H9 (cell line): ENCODE measurements at regions not wholly inside any gene's neighbourhood (a gene's known extent, or its start where the extent isn't known, plus 50 kb on each side); places are given as distances from the start of the nearest gene placed in this dataset.
A peak's percentile ranks its signal among the peaks of the same experiment; 100 is the strongest.
"Not testable (repeated sequence)": the region's sequence is repeated elsewhere in the genome, so short reads cannot be mapped to it uniquely, and the experiment has no call there.

Source experiments
- DNase-seq: peaks from one replicate; pipeline ENCODE4 v3.0.0-alpha.2; 2017
- H2AFZ ChIP-seq: one replicate; pipeline ENCODE4 v1.6.1; 2013; ENCODE audit warnings: mild to moderate bottlenecking, low read length, control low read depth, moderate library complexity
- H2AK5ac ChIP-seq: 2 replicates; pipeline ENCODE4 v1.6.1; 2013; ENCODE audit warnings: low read length, control low read depth, mixed read lengths; ENCODE audit not compliant: insufficient read length
- H2BK120ac ChIP-seq: one replicate; pipeline ENCODE4 v1.6.1; 2013; ENCODE audit warnings: low read depth, mild to moderate bottlenecking, low read length, control low read depth, inconsistent platforms; ENCODE audit not compliant: poor library complexity, severe bottlenecking
- H2BK12ac ChIP-seq: 2 replicates; pipeline ENCODE4 v1.6.1; 2013; ENCODE audit warnings: low read length, control low read depth, mixed read lengths, low read depth; ENCODE audit not compliant: insufficient read length
- H2BK15ac ChIP-seq: 2 replicates; pipeline ENCODE4 v1.6.1; 2013; ENCODE audit warnings: low read depth, low read length, control low read depth
- H2BK20ac ChIP-seq: one replicate; pipeline ENCODE4 v1.6.1; 2013; ENCODE audit warnings: low read depth, mild to moderate bottlenecking, low read length, control low read depth, inconsistent platforms; ENCODE audit not compliant: poor library complexity, severe bottlenecking
- H2BK5ac ChIP-seq: 2 replicates; pipeline ENCODE4 v1.6.1; 2013; ENCODE audit warnings: low read length, control low read depth, mixed read lengths; ENCODE audit not compliant: insufficient read length
- H3K14ac ChIP-seq: 2 replicates; pipeline ENCODE4 v1.6.1; 2013; ENCODE audit warnings: low read length, control low read depth; ENCODE audit not compliant: insufficient read depth
- H3K18ac ChIP-seq: 2 replicates; pipeline ENCODE4 v1.6.1; 2013; ENCODE audit warnings: low read depth, mild to moderate bottlenecking, mixed read lengths, low read length, control low read depth; ENCODE audit not compliant: insufficient read length
- H3K23ac ChIP-seq: 2 replicates; pipeline ENCODE4 v1.6.1; 2013; ENCODE audit warnings: low read length, control low read depth, mixed read lengths, low read depth; ENCODE audit not compliant: insufficient read length
- H3K23me2 ChIP-seq: 2 replicates; pipeline ENCODE4 v1.6.1; 2013; ENCODE audit warnings: low read depth, mild to moderate bottlenecking, mixed read lengths, low read length, control low read depth; ENCODE audit not compliant: insufficient read length, poor library complexity, severe bottlenecking
- H3K27ac ChIP-seq: 2 replicates; pipeline ENCODE4 v1.5.1; 2013; ENCODE audit warnings: low read length, control low read depth, mixed read lengths, low read depth; ENCODE audit not compliant: insufficient read length
- H3K27me3 ChIP-seq: 2 replicates; pipeline ENCODE4 v1.6.1; 2013; ENCODE audit warnings: low read length, control low read depth, inconsistent platforms; ENCODE audit not compliant: insufficient read depth
- H3K4ac ChIP-seq: 2 replicates; pipeline ENCODE4 v1.6.1; 2013; ENCODE audit warnings: low read depth, mild to moderate bottlenecking, control low read depth, inconsistent platforms, low read length, moderate library complexity
- H3K4me1 ChIP-seq: 2 replicates; pipeline ENCODE4 v1.6.1; 2013; ENCODE audit warnings: low read length, control low read depth, inconsistent platforms; ENCODE audit not compliant: insufficient read depth
- H3K4me2 ChIP-seq: 2 replicates; pipeline ENCODE4 v1.6.1; 2013; ENCODE audit warnings: low read length, control low read depth, mixed read lengths; ENCODE audit not compliant: insufficient read length, insufficient read depth
- H3K56ac ChIP-seq: 2 replicates; pipeline ENCODE4 v1.6.1; 2013; ENCODE audit warnings: low read depth, mild to moderate bottlenecking, mixed read lengths, low read length, control low read depth; ENCODE audit not compliant: insufficient read length
- H3K79me1 ChIP-seq: 2 replicates; pipeline ENCODE4 v1.6.1; 2013; ENCODE audit warnings: low read depth, mild to moderate bottlenecking, moderate library complexity, low read length, control low read depth, inconsistent platforms; ENCODE audit not compliant: insufficient read depth, poor library complexity, severe bottlenecking
- H3K79me2 ChIP-seq: 2 replicates; pipeline ENCODE4 v1.6.1; 2013; ENCODE audit warnings: low read length, control low read depth, inconsistent platforms; ENCODE audit not compliant: insufficient read depth
- H3K9ac ChIP-seq: 2 replicates; pipeline ENCODE4 v1.6.1; 2013; ENCODE audit warnings: low read length, control low read depth, mixed read lengths; ENCODE audit not compliant: insufficient read length; ENCODE audit errors: extremely low read depth
- H3K9me3 ChIP-seq: one replicate; pipeline ENCODE4 v1.6.1; 2013; ENCODE audit warnings: low read depth, low read length, inconsistent platforms; ENCODE audit not compliant: control insufficient read depth
- H3T11ph ChIP-seq: one replicate; pipeline ENCODE4 v1.6.1; 2013; ENCODE audit warnings: mild to moderate bottlenecking, low read length, control low read depth, inconsistent platforms
- H4K20me1 ChIP-seq: one replicate; pipeline ENCODE4 v1.6.1; 2013; ENCODE audit not compliant: control insufficient read depth, insufficient read length, insufficient read depth
- H4K5ac ChIP-seq: 2 replicates; pipeline ENCODE4 v1.6.1; 2013; ENCODE audit warnings: low read depth, mild to moderate bottlenecking, mixed read lengths, low read length, control low read depth; ENCODE audit not compliant: insufficient read length
- H4K8ac ChIP-seq: replicated peaks from 2 replicates; pipeline ENCODE4 v1.6.1; 2013; ENCODE audit warnings: low read length, control low read depth, mixed read lengths, low read depth; ENCODE audit not compliant: insufficient read length
- H4K91ac ChIP-seq: 2 replicates; pipeline ENCODE4 v1.6.1; 2013; ENCODE audit warnings: low read depth, mild to moderate bottlenecking, moderate library complexity, mixed read lengths, low read length, control low read depth; ENCODE audit not compliant: insufficient read length
- H3K27ac Mint-ChIP-seq, 3 experiments: 2 replicates in 2 of 3; 3 replicates in 1 of 3; pipeline ENCODE4 v1.8.0; 2020 to 2021; ENCODE audit warnings: mixed read lengths in 3 of 3, mild to moderate bottlenecking in 1 of 3, moderate library complexity in 1 of 3
- H3K27me3 Mint-ChIP-seq: 2 replicates; pipeline ENCODE4 v1.8.0; 2021; ENCODE audit warnings: low read depth, mild to moderate bottlenecking, moderate library complexity, mixed read lengths
- H3K36me3 Mint-ChIP-seq, 3 experiments: 2 replicates in 2 of 3; 3 replicates in 1 of 3; pipeline ENCODE4 v1.8.0; 2020 to 2021; ENCODE audit warnings: low read depth in 3 of 3, mixed read lengths in 3 of 3; ENCODE audit not compliant: insufficient read depth in 1 of 3
- H3K4me1 Mint-ChIP-seq, 2 experiments: 2 replicates each; pipeline ENCODE4 v1.8.0; 2020; ENCODE audit warnings: mixed read lengths in 2 of 2
- H3K4me3 Mint-ChIP-seq, 2 experiments: 2 replicates in 1 of 2; 3 replicates in 1 of 2; pipeline ENCODE4 v1.8.0; 2020 to 2021; ENCODE audit warnings: mild to moderate bottlenecking in 2 of 2, mixed read lengths in 2 of 2, moderate library complexity in 1 of 2
- H3K9me3 Mint-ChIP-seq, 2 experiments: 2 replicates in 1 of 2; 3 replicates in 1 of 2; pipeline ENCODE4 v1.8.0; 2020; ENCODE audit warnings: mild to moderate bottlenecking in 2 of 2, mixed read lengths in 2 of 2, moderate library complexity in 1 of 2
- WGBS: extraction: QIAGEN DNeasy Blood & Tissue Kit; methylation state at CpG from one replicate; pipeline ENCODE4 v1.1.7; 2013; ENCODE audit warnings: missing lambda C conversion rate, low lambda C conversion rate, mixed read lengths; ENCODE audit not compliant: insufficient read length; ENCODE audit errors: extremely low coverage; 5-methylcytosine and 5-hydroxymethylcytosine counted together

DNA sequence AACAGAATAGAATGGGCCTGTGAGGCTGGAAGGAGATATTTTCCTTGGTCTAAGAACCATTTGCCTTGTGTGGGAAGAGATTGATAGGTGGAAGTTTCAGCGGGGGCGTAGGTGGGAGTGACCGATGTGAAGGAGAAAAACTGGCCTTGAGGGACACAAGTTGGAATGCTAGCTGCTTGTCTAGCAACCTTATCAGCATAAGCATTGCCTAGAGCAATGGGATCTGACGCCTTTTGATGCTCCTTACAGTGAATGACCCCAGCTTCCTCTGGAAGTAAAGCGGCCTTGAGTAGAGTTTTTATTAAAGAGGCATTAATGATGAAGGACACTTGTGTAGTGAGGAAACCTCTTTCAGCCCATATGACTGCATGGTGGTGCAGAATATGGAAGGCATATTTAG is 843.8 kb upstream of the ANO3 start:
- H4K20me1 ChIP-seq, H3K79me1 ChIP-seq, H2BK5ac ChIP-seq, H3K9me3 ChIP-seq, H2AFZ ChIP-seq, H3K4me3 Mint-ChIP-seq, H3K56ac ChIP-seq, H4K8ac ChIP-seq, H3K36me3 Mint-ChIP-seq, H4K91ac ChIP-seq, H2BK12ac ChIP-seq, H3K27ac ChIP-seq, H3K23me2 ChIP-seq, H3K18ac ChIP-seq, H2BK15ac ChIP-seq, H3T11ph ChIP-seq, H3K23ac ChIP-seq, H3K27ac Mint-ChIP-seq, H3K4ac ChIP-seq, DNase-seq, H4K5ac ChIP-seq, H3K4me1 Mint-ChIP-seq, H2AK5ac ChIP-seq, H3K79me2 ChIP-seq, H3K4me1 ChIP-seq, H3K27me3 Mint-ChIP-seq, H3K9ac ChIP-seq, H3K27me3 ChIP-seq, H2BK20ac ChIP-seq, H3K4me2 ChIP-seq, H3K14ac ChIP-seq, H2BK120ac ChIP-seq, H3K9me3 Mint-ChIP-seq: not testable (repeated sequence)
- no CpG with 5 or more reads among the region's 5 CpGs for WGBS

- peak overlapping the region; percentile 68 to 98 (median 93); a peak in 5 of 7 replicates for H3K27ac Mint-ChIP-seq
- H3K27me3 Mint-ChIP-seq, H3K27me3 ChIP-seq, H3K4me1 Mint-ChIP-seq, H3K14ac ChIP-seq, H3K9ac ChIP-seq, H3K4me2 ChIP-seq, H3K23me2 ChIP-seq, H2BK120ac ChIP-seq, H3K79me1 ChIP-seq, H3K4me1 ChIP-seq, H3K23ac ChIP-seq, H3K27ac ChIP-seq, H3K4ac ChIP-seq, H3K56ac ChIP-seq, H2BK20ac ChIP-seq, H2AK5ac ChIP-seq, H4K8ac ChIP-seq, H2BK12ac ChIP-seq, H2BK15ac ChIP-seq, H4K20me1 ChIP-seq, H3T11ph ChIP-seq, H3K9me3 ChIP-seq, H4K91ac ChIP-seq, H3K79me2 ChIP-seq, H3K18ac ChIP-seq, H2AFZ ChIP-seq, H4K5ac ChIP-seq, H2BK5ac ChIP-seq: not testable (repeated sequence)
- peaks cover 14 to 15% of the 10 kb centered on the region in 2 experiments; a peak in 4 of 5 replicates for H3K9me3 Mint-ChIP-seq
- no CpG with 5 or more reads among the region's 7 CpGs for WGBS
- peaks cover 7 to 13% (median 9%) of the 10 kb centered on the region in 3 experiments for H3K36me3 Mint-ChIP-seq
- peak overlapping the region in 1 of 2 experiments; percentile 39; a peak in 2 of 5 replicates for H3K4me3 Mint-ChIP-seq
- DNase-seq, result peak; percentile 52
These were observed 830.5 kb upstream of the ANO3 start for GRCh38 chr11:25501426-25501825.
